ENCODE measurements at regions not wholly inside any gene's neighbourhood (a gene's known extent, or its start where the extent isn't known, plus 50 kb on each side); places are given as distances from the start of the nearest gene placed in this dataset.
"Not testable (repeated sequence)": the region's sequence is repeated elsewhere in the genome, so short reads cannot be mapped to it uniquely, and the experiment has no call there.

- TF ChIP-seq SUZ12 (IDR thresholded peaks at IDR 0.05; ENCODE audit: extremely low read depth, insufficient read depth, insufficient read length); ZNF274 (IDR thresholded peaks at IDR 0.05; ENCODE audit: low read depth, low read length): not testable (repeated sequence)
These were observed 83.2 kb upstream of the LPCAT1 start for GRCh38 chr5:1606951-1607350.
